ENCODE measurements at regions not wholly inside any gene's neighbourhood (a gene's known extent, or its start where the extent isn't known, plus 50 kb on each side); places are given as distances from the start of the nearest gene placed in this dataset.
A peak's percentile ranks its signal among the peaks of the same experiment; 100 is the strongest.

DNA sequence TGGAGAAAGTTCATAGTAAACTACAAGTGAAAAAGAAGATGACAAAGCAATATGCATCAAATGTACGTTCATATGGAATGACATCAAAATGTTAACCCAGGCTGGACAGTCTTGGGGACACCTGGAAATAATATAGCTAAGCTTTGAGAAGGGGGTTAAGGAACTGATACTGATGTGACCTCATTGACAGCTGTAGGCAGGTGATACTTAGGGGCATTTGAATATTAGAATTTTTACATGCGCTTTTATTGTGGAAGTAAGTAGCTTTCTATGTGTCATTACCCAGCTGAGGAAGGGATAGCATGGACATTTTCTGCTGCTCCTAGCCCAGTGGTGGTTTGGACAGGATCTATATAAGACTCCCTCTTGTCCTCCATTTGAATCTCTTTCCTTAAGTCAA lies 299.7 kb downstream of the CWC27 start:
- no peak for DNase-seq

GRCh38 chr5:65070026-65070425 lies 301.3 kb downstream of the CWC27 start:
- no peak for DNase-seq

DNA sequence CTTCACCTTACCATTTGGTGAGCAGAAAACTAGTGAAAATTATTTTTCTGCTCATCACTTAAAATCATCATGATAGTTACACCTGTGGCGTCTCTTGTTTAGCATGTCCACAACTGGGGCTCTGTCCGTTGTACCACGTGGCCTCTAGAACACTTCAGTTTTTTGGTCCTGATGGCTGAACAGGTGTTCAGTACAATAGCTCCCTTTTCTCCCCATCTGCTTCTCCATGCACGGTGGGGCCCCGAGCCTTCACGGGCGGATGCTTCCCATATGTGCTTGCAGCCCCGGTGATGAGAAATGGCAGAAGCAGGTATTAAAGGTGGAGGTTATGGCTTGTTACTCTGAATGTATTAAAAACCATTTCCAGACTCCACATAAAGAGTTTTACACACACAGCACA lies 304.1 kb downstream of the CWC27 start:
- DNase-seq = no peak

DNA sequence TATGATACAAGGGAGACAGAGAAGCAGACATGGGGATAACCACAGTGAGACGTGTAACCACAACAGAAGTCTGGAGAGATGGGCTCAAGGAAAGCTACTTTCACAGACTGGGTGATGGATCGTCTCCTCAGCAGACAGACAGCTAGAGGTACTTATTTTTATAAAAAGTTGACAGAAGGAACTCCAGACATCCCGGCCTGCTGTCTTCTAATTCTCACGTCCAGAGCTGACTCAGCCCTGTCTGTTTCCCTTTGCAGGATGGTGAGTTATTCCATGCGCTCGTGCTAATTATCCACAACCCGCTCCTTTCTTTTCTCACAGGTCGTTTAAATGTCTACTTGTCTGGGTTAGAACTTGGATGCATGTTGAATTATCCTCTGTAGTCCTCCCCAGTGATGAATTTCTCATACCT lies 304.5 kb downstream of the CWC27 start:
- no peak for DNase-seq

DNA sequence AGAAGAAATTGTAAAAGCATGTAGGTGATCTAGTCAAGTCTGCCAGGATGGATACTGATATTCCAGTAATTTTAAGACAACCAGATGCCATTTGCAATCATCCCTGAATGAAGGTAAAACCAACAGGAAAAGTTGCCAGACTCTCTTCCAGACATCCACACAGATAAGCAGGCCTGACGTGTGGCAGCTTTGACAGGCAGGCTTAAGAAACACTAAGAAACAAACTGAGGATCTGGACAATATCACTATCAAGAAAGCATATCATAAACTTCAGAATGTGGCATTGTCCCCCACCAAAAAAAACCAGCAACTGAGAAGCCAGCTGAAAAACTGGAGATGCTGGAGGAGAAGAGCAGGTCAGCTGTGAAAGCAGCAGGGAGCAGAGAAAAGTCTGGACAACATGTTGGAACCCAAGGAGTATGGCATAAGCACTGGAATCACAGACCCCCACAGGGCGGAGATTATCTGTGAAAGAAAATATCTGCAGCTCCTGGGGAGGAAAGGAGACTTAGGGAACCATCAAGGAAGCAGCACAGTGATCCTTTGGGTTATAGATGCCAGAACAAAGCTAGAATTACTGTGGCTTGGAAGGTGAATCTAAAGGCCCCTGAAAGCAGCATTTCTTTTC lies 307.0 kb downstream of the CWC27 start:
- no peak for DNase-seq

GRCh38 chr5:65076251-65076869 lies 307.6 kb downstream of the CWC27 start:
- peak; percentile 82 to 90 for DNase-seq

DNA sequence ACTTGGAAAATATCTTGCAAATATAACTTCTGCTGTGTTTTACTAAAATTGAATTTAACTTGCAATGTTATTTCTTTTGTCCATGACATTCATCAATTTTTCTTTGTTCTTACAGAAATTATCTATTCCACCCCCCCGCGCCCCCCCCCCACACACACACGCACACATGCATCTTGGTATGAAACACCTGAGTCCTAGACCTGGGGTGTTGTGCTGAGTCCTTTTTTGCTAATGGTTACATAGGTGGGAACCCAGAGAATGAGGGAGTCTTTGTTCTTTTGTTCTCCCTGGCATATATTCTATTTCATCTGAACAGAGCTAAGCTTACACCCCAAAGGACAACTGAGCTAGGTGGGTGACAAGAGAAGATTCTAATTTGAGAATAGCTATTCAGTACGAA lies 308.9 kb downstream of the CWC27 start:
- no peak for DNase-seq

- DNase-seq = no peak
Measured at GRCh38 chr5:65078331-65078730, 309.6 kb downstream of the CWC27 start.

DNA sequence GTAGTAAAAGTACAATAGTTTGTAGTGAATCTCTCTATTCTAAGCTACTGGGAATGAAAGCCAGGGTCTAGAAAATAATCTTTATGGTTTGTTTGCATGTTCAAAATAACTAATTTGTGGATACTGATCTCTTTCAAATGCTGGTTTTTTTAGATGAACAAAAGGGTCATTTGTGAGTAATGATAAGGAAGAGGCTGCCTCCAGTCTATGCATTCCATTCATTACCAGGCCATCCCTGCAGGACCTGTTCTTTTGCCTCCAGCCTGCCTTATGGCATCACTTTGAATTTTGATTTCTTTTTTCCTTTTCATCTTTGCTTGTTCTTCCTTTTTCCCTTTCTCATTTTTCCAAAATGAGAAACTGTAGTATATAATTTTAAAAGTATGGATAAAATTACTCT lies 312.3 kb downstream of the CWC27 start:
- DNase-seq = no peak

DNA sequence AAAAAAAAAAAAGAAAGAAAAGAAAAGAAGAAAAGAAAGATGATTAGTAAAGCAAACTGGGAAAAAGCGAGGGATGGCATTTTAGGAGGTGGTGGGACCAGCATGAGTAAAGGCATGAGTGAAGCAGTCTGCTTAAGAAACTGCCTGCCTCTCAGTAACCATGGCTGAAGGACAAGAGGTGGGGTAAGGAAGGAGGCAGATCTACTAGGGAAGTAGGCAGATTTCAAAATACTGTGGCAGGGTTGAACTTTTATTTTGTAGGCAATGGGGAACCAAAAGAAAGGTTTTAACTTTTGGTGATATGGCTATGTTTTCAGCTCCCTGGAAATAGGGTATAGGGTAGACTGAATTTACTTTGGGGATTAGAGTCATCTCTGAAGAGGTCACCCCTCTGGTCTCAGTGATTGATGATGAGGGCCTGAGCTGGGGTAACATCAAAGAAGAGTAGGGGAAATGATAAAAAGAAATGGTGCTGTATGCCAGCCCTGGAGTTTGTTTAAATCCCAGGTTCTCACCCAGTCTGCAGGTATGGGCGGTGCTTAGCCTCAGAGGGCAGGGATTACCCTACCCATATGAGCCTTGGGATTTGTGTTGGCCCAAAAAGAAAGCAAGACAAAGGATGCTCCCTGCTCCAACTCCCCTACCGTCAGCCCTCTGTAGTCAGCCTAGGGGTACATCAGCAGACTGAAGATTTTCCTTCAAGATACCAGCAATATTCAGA lies 316.2 kb downstream of the CWC27 start:
- peak; percentile 66 to 77 for DNase-seq

DNA sequence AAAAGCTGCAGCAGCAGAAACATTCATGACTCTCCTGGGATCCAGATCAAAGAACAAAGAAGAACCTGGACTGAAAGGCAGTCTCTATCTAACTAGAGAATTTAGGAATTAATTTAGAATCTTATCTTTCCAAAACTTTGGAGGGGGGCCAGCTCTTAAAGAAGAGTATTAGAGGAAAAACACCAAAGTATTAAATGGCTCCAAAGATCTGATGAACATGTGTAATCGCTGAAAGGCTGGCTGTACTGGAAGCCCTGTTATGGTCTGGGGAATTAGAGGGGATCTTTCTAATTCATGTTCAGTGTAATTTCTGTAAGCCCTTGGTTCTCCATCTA lies 316.8 kb downstream of the CWC27 start:
- DNase-seq = no peak

- DNase-seq = no peak
Measured at GRCh38 chr5:65086234-65086890, 317.6 kb downstream of the CWC27 start.

- DNase-seq = no peak
Measured at GRCh38 chr5:65087154-65087553, 318.4 kb downstream of the CWC27 start.

DNA sequence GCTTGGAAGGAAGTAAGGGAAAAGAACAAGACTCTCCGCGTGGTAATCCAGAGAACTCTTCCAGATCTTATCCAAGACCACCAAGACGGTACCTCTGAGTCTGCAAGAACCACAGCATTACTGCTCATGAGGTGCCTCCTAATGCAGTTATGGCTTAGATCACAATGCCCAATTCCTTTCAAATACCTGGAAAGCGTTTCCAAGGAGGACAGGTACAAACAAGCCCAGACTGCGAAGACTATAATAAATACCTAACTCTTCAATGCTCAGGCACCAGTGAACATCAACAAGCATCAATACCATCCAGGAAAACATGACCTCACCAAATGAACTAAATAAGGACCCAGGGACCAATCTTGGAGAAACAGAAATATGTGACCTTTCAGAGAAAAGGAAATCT lies 325.5 kb downstream of the CWC27 start:
- DNase-seq = no peak

DNA sequence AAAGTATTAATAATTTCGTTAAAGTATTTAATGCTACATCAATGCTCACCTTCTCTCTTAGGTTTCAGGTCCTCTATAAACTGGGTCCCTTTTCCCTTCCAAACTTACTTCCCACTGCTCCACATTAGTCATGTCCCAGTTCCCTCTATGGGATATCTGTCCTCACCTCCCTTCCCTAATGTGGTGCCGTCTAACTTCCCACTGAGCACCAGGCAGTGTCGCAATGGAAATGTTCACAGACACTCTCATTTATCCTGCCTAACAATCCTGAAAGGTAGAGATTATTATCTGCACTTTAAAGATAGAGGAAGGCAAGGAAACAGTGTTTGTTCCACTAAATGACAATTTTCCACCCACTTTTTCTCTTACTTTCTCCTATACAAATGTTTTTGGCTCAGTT lies 329.7 kb downstream of the CWC27 start:
- DNase-seq = peak; percentile 34 to 36
